ENCODE measurements at regions not wholly inside any gene's neighbourhood (a gene's known extent, or its start where the extent isn't known, plus 50 kb on each side); places are given as distances from the start of the nearest gene placed in this dataset.

- no peak for DNase-seq (ENCODE audit: low read depth)
- TF ChIP-seq, protein P1, sequence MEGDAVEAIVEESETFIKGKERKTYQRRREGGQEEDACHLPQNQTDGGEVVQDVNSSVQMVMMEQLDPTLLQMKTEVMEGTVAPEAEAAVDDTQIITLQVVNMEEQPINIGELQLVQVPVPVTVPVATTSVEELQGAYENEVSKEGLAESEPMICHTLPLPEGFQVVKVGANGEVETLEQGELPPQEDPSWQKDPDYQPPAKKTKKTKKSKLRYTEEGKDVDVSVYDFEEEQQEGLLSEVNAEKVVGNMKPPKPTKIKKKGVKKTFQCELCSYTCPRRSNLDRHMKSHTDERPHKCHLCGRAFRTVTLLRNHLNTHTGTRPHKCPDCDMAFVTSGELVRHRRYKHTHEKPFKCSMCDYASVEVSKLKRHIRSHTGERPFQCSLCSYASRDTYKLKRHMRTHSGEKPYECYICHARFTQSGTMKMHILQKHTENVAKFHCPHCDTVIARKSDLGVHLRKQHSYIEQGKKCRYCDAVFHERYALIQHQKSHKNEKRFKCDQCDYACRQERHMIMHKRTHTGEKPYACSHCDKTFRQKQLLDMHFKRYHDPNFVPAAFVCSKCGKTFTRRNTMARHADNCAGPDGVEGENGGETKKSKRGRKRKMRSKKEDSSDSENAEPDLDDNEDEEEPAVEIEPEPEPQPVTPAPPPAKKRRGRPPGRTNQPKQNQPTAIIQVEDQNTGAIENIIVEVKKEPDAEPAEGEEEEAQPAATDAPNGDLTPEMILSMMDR (IDR thresholded peaks at IDR 0.05; ENCODE audit: control insufficient read depth, insufficient read depth, low read depth, low read length, missing control alignments) = no peak
- H3K4me3 ChIP-seq (ENCODE audit: control insufficient read depth, low read depth, low read length) = no peak overlapping the region
Observed at GRCh38 chr20:11190741-11191140, 516.9 kb upstream of the JAG1 start.

DNA sequence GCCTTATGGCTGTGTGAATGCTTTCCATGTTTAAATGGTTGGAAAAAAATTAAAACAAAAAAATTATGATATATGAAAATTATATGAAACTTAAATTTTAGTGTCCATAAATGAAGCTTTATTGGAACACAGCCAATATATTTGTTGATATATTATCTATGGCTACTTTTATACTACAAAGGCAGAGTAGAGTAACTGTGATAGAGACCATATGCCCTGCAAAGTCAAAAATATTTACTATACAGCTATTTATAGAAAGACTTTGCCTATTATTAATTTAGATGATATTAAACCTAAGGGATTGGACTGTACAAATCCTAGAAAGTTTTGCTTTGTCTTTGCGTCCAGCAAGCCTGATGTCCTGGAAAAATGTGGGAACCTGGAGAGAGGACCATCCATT, 518.3 kb upstream of the JAG1 start:
- TF ChIP-seq, protein P1 (IDR thresholded peaks at IDR 0.05; ENCODE audit: control insufficient read depth, insufficient read depth, low read depth, low read length, missing control alignments) = no peak

DNA sequence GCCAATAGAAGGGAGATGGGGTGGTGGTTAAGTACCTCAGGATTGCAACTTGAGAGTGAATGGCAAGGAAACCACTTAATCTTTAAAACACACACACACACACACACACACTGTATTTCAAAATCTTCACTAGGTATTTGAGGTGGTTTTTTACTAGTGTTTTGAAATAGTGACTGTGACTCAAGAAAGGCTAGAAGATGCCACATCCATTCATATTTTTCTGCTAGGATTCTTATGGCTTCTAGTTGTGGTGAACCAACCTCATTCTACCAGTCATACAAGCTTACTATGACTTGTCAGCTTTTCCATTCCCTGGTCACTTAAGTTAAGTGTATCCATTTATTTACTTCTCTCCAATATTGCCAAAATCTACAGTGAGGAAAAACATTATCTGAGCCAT, 519.4 kb upstream of the JAG1 start:
- peak; percentile 86 for DNase-seq (ENCODE audit: low read depth)
- TF ChIP-seq, protein P1 (IDR thresholded peaks at IDR 0.05; ENCODE audit: control insufficient read depth, insufficient read depth, low read depth, low read length, missing control alignments) = no peak
- no peak overlapping the region for H3K4me3 ChIP-seq (ENCODE audit: control insufficient read depth, low read depth, low read length)

More for the DNA sequence above, 518.3 kb upstream of the JAG1 start:
- no peak overlapping the region for H3K4me3 ChIP-seq (ENCODE audit: control insufficient read depth, low read depth, low read length)
- no peak for DNase-seq (ENCODE audit: low read depth)

DNA sequence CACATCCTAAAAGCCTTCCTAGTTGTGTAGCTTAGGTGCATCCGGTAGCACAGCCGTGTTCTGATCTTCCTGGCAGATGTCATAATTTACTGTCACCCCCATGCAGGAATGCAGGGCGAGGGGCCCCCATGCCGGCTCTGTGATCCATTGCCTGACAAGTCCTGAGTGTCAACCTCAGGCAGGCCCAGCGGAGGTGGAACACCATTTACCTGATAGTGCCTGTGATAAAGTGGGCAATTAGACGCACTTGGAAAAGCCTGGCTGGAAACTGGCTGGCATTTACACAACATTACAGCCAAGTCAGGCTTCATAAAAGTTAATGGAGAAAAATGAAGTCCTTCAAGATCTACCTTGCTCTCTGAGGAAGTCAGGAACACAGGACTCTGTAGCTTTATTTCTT, 521.4 kb upstream of the JAG1 start:
- H3K4me3 ChIP-seq (ENCODE audit: control insufficient read depth, low read depth, low read length) = no peak overlapping the region
- DNase-seq (ENCODE audit: low read depth) = no peak
- TF ChIP-seq, protein P1 (IDR thresholded peaks at IDR 0.05; ENCODE audit: control insufficient read depth, insufficient read depth, low read depth, low read length, missing control alignments) = no peak

- DNase-seq (ENCODE audit: low read depth) = no peak
- TF ChIP-seq, protein P1 (IDR thresholded peaks at IDR 0.05; ENCODE audit: control insufficient read depth, insufficient read depth, low read depth, low read length, missing control alignments) = no peak
- no peak overlapping the region for H3K4me3 ChIP-seq (ENCODE audit: control insufficient read depth, low read depth, low read length)
Observed at GRCh38 chr20:11195899-11196558, 522.2 kb upstream of the JAG1 start.

DNA sequence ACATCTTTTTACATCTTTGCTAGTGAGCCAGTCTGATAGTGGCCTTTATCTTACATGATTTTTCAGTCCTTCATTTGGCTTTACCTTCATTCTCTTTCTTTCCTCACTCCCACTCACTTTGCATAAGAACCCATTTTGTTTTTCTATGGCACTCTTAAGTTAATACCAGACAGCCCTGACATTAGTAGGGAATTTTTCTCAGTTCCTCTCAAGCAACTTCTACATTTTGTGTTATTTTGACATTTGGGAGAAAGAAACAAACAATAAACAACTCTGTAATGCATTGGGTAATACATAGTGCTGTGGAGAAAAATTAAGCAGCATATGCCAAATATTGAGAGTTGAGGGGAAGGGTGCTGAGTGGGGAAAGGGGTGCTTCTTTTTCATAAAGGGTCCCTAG, 524.1 kb upstream of the JAG1 start:
- TF ChIP-seq, protein P1 (IDR thresholded peaks at IDR 0.05; ENCODE audit: control insufficient read depth, insufficient read depth, low read depth, low read length, missing control alignments) = no peak
- no peak for DNase-seq (ENCODE audit: low read depth)
- no peak overlapping the region for H3K4me3 ChIP-seq (ENCODE audit: control insufficient read depth, low read depth, low read length)

All from AG09309 (cell line).